ENCODE measurements at regions not wholly inside any gene's neighbourhood (a gene's known extent, or its start where the extent isn't known, plus 50 kb on each side); places are given as distances from the start of the nearest gene placed in this dataset.
"Not testable (repeated sequence)": the region's sequence is repeated elsewhere in the genome, so short reads cannot be mapped to it uniquely, and the experiment has no call there.

DNA sequence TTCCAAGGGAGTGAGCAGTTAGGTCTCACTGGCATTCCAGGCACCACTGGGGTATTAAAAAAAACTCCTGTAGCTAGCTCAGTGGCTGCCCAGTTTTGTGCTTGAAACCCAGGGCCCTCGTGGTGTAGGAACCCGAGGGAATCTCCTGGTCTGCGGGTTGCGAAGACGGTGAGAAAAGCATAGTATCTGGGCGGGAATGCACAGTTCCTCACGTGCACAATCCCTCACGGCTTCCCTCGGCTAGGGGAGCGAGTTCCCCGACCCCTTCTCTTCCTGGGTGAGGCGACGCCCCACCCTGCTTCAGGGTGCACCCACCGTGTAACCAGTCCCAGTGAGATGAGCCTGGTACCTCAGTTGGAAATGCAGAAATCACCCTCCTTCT is 50.5 kb upstream of the PGBD5 start:
- no peak for DNase-seq (ENCODE audit: low spot score)

DNA sequence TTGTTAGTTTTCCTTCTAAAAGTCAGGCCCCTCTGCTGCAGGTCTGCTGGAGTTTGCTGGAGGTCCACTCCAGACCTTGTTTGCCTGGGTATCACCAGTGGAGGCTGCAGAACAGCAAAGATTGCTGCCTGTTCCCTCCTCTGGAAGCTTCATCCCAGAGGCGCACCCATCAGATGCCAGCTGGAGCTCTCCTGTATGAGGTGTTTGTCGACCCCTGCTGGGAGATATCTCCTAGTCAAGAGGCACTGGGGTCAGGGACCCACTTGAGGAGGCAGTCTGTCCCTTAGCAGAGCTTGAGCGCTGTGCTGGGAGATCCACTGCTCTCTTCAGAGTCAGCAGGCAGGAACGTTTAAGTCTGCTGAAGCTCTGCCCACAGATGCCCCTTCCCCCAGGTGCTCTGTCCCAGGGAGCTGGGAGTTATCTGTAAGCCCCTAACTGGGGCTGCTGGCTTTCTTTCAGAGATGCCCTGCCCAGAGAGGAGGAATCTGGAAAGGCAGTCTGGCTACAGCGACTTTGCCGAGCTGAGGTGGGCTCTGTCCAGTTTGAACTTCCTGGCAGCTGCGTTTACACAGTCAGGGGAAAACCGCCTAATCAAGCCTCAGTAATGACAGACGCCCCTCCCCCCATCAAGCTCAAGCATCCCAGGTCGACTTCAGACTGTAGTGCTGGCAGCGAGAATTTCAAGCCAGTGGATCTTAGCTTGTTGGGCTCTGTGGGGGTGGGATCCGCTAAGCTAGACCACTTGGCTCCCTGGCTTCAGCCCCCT is 49.9 kb upstream of the PGBD5 start:
- not testable (repeated sequence) for DNase-seq (ENCODE audit: low spot score)

Data from D341Med (cell line).